Panc1 (cell line): ENCODE measurements at regions not wholly inside any gene's neighbourhood (a gene's known extent, or its start where the extent isn't known, plus 50 kb on each side); places are given as distances from the start of the nearest gene placed in this dataset.

Experiments
- ATAC-seq: fragments of 200-7000 bp; cut with Tn5 transposase; 2 replicates; pipeline ENCODE4 v1.9.1; 2020; ENCODE audit warnings: mild to moderate bottlenecking, moderate library complexity
- BruUV-seq: library from RNA; stranded (reverse); fragments of 400-500 nt; replicated peaks from 2 replicates; lab custom pipeline; 2021; lab: Mats Ljungman, UMichigan
- CTCF ChIA-PET: fragments of 300-600 bp; sonication (Branson Sonifier 250); formaldehyde crosslinking; loops from one replicate; lab custom pipeline; 2022; ENCODE audit warnings: antibody characterized with exemption; lab: Charles Lee
- POLR2A ChIA-PET: fragments of 300-600 bp; sonication (Branson Sonifier 250); formaldehyde crosslinking; loops from one replicate; lab custom pipeline; 2022; ENCODE audit warnings: antibody characterized with exemption; lab: Charles Lee
- DNase-seq: peaks from one replicate; pipeline ENCODE4 v3.0.0-alpha.2; 2010; ENCODE audit warnings: low read depth, low spot score
- H3K27ac ChIP-seq: 2 replicates; pipeline ENCODE4 v1.5.1; 2011; ENCODE audit warnings: mild to moderate bottlenecking, low read length, inconsistent platforms
- H3K27me3 ChIP-seq: fragments of 200-500 bp; sonication (Bioruptor generic); 2 replicates; pipeline ENCODE4 v1.6.0; 2014; ENCODE audit warnings: low read length, inconsistent platforms; ENCODE audit not compliant: control insufficient read depth, insufficient read depth
- H3K36me3 ChIP-seq: fragments of 200-500 bp; sonication (Bioruptor generic); 2 replicates; pipeline ENCODE4 v1.5.1; 2014; ENCODE audit warnings: inconsistent platforms, mild to moderate bottlenecking, low read length, moderate library complexity; ENCODE audit not compliant: control insufficient read depth, insufficient read depth
- H3K4me1 ChIP-seq: 2 replicates; pipeline ENCODE4 v1.5.1; 2011; ENCODE audit warnings: inconsistent platforms, mild to moderate bottlenecking, low read length, moderate library complexity; ENCODE audit not compliant: control insufficient read depth, insufficient read depth
- H3K4me3 ChIP-seq, 2 experiments: 2 replicates each; pipeline ENCODE4 v1.5.1; 2011 to 2012; ENCODE audit warnings: low read depth in 2 of 2, low read length in 2 of 2, mild to moderate bottlenecking in 2 of 2, inconsistent platforms in 1 of 2, moderate library complexity in 1 of 2
- H3K9me3 ChIP-seq: fragments of 200-500 bp; sonication (Bioruptor generic); 2 replicates; pipeline ENCODE4 v1.5.1; 2014; ENCODE audit warnings: low read depth, mild to moderate bottlenecking, inconsistent platforms, low read length, moderate library complexity; ENCODE audit not compliant: control insufficient read depth, insufficient read depth
- POLR2AphosphoS5 ChIP-seq: IDR thresholded peaks from 2 replicates; pipeline ENCODE4 v1.6.1; 2012; ENCODE audit warnings: mild to moderate bottlenecking, low read depth, low read length, moderate library complexity
- REST ChIP-seq, 2 experiments: IDR thresholded peaks; 2 replicates each; pipeline ENCODE4 v1.6.1; 2011 to 2012; ENCODE audit warnings: low read depth in 2 of 2, control low read depth in 1 of 2, low read length in 1 of 2, mild to moderate bottlenecking in 1 of 2, moderate library complexity in 1 of 2; ENCODE audit not compliant: insufficient read depth in 1 of 2
- SIN3A ChIP-seq: IDR thresholded peaks from 2 replicates; pipeline ENCODE4 v1.6.1; 2012; ENCODE audit warnings: low read depth, mild to moderate bottlenecking, low read length, moderate library complexity, borderline replicate concordance; ENCODE audit not compliant: insufficient read depth
- TCF7L2 ChIP-seq: IDR thresholded peaks from 2 replicates; pipeline ENCODE4 v1.6.1; 2011; ENCODE audit warnings: mild to moderate bottlenecking, low read depth, low read length, inconsistent platforms
- in situ Hi-C: cut with HindIII; loops from 2 replicates; pipeline ENCODE4 v1.10.0; 2016; ENCODE audit warnings: low sequenced_read_pairs, low pct_unique_long_range_greater_than_20kb
- intact Hi-C: fragments of 100-400 bp; cut with micrococcal nuclease; formaldehyde crosslinking; loops from one replicate; pipeline ENCODE4 v1.10.0; 2022; ENCODE audit not compliant: unreplicated experiment
- TF ChIP-seq, protein P1 (sequence below): fragments of 450-650 bp; IDR thresholded peaks from 2 replicates; pipeline ENCODE4 v1.5.1; 2017; ENCODE audit warnings: mild to moderate bottlenecking

DNA sequence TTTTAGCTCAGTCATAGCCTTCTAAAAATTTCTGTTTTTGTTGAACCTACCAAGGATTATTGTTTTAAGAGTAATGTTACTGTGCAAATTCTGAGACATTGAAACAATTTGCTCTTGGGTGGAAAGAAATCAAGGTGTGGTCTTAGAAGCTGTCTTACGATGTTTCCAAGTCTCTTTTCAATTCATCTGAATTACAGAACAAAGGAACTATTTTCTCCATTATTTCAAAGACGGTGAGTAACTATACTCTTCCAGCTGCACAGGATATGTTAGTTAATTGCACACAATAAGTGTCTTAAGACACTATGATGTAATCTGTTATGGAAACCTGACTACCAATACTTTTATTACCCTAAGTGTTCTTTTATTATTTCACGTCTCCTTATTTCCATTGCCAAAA, 106.8 kb upstream of the POM121L12 start:
- no peak overlapping the region for H3K4me3 ChIP-seq
- in situ Hi-C loops, result no loop called here
- intact Hi-C loops, result no loop called here
- H3K4me1 ChIP-seq, result no peaks in the 10 kb centered on the region
- H3K27me3 ChIP-seq, result no peaks in the 10 kb centered on the region
- CTCF ChIA-PET, result no interaction called here
- no TSS peak for BruUV-seq
- POLR2A ChIA-PET, result no interaction called here
- no peaks in the 10 kb centered on the region for H3K36me3 ChIP-seq
- no peak for DNase-seq
- TF ChIP-seq POLR2AphosphoS5, result no peak
- no peak for TF ChIP-seq REST (IDR thresholded peaks at IDR 0.05; ENCODE audit: insufficient read depth in 1 of 2, low read depth in 2 of 2, low read length in 1 of 2)
- TF ChIP-seq TCF7L2, result no peak
- TF ChIP-seq, protein P1, sequence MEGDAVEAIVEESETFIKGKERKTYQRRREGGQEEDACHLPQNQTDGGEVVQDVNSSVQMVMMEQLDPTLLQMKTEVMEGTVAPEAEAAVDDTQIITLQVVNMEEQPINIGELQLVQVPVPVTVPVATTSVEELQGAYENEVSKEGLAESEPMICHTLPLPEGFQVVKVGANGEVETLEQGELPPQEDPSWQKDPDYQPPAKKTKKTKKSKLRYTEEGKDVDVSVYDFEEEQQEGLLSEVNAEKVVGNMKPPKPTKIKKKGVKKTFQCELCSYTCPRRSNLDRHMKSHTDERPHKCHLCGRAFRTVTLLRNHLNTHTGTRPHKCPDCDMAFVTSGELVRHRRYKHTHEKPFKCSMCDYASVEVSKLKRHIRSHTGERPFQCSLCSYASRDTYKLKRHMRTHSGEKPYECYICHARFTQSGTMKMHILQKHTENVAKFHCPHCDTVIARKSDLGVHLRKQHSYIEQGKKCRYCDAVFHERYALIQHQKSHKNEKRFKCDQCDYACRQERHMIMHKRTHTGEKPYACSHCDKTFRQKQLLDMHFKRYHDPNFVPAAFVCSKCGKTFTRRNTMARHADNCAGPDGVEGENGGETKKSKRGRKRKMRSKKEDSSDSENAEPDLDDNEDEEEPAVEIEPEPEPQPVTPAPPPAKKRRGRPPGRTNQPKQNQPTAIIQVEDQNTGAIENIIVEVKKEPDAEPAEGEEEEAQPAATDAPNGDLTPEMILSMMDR, result no peak
- no peak for TF ChIP-seq SIN3A
- ATAC-seq, result no peak
- no peaks in the 10 kb centered on the region; the same call in 1 of the 2 replicates for H3K9me3 ChIP-seq
- no peak overlapping the region for H3K27ac ChIP-seq

DNA sequence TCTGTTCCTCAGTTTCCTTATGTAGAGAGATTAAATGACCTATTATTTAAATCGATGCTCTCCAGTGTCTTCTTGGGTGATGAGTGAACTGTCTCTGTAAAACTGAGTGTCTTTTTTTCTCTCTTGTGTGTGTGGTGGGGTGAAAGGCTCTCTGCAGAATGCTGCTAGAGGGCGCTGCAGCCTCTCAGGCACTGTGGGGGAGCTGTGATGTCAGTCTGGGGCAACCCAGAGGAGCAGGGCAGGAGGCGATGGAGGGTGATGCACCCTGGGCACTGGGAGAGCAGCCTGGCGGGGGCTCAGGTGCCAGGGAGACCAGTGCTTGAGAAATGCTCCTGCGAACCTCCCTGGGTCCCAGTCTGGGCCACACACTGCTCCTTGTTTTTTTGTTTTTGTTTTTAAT, 110.1 kb upstream of the POM121L12 start:
- no TSS peak for BruUV-seq
- H3K27me3 ChIP-seq, result no peaks in the 10 kb centered on the region
- no peak overlapping the region for H3K27ac ChIP-seq
- TF ChIP-seq, protein P1, result no peak
- TF ChIP-seq REST (IDR thresholded peaks at IDR 0.05; ENCODE audit: insufficient read depth in 1 of 2, low read depth in 2 of 2, low read length in 1 of 2) (no peak), TCF7L2 (no peak), POLR2AphosphoS5 (no peak), SIN3A (no peak)
- ChIA-PET POLR2A (no interaction called here), CTCF (no interaction called here)
- no peaks in the 10 kb centered on the region for H3K4me1 ChIP-seq
- DNase-seq (no peak), ATAC-seq (no peak)
- intact Hi-C loops (no loop called here), in situ Hi-C loops (no loop called here)
- no peaks in the 10 kb centered on the region for H3K36me3 ChIP-seq
- no peak overlapping the region for H3K4me3 ChIP-seq
- H3K9me3 ChIP-seq, result no peaks in the 10 kb centered on the region
